ENCODE measurements at regions not wholly inside any gene's neighbourhood (a gene's known extent, or its start where the extent isn't known, plus 50 kb on each side); places are given as distances from the start of the nearest gene placed in this dataset.

- Histone ChIP-seq H3K27me3 (ENCODE audit: insufficient read depth, low read depth, low read length) (no peaks in the 10 kb centered on the region), H3K9me3 (ENCODE audit: low read length) (no peaks in the 10 kb centered on the region), H3K4me2 (ENCODE audit: low read length) (no peak overlapping the region), H3K4me3 (ENCODE audit: low read length) (no peak overlapping the region), H4K20me1 (ENCODE audit: insufficient read depth) (no peaks in the 10 kb centered on the region), H2AFZ (ENCODE audit: low read depth, low read length) (no peak overlapping the region), H3K27ac (ENCODE audit: low read length) (no peak overlapping the region), H3F3A (ENCODE audit: insufficient read depth, low read length, poor library complexity, severe bottlenecking) (no peaks in the 10 kb centered on the region), H3K9me2 (ENCODE audit: insufficient read depth, low read length) (no peaks in the 10 kb centered on the region), H3K9ac (ENCODE audit: low read length) (no peak overlapping the region), H3K79me2 (replicated peaks; ENCODE audit: insufficient read depth, low read length) (no peaks in the 10 kb centered on the region), H3K36me3 (ENCODE audit: insufficient read depth, low read length) (no peaks in the 10 kb centered on the region)
- TF ChIP-seq EZH2 (IDR thresholded peaks at IDR 0.05; ENCODE audit: borderline replicate concordance, insufficient read depth, low read length, poor library complexity, severe bottlenecking) (no peak), MXI1 (conservative IDR thresholded peaks at IDR 0.05; ENCODE audit: poor library complexity, severe bottlenecking) (no peak), TAF1 (IDR thresholded peaks at IDR 0.05; ENCODE audit: low read depth) (no peak), REST (IDR thresholded peaks at IDR 0.05; ENCODE audit: borderline replicate concordance) (no peak), CTCF (IDR thresholded peaks at IDR 0.05; ENCODE audit: poor library complexity, severe bottlenecking) (no peak), SMC3 (conservative IDR thresholded peaks at IDR 0.05; ENCODE audit: poor library complexity) (no peak), POLR2AphosphoS5 (IDR thresholded peaks at IDR 0.05) (no peak), EP300 (conservative IDR thresholded peaks at IDR 0.05; ENCODE audit: poor library complexity, severe bottlenecking) (no peak), RAD21 (conservative IDR thresholded peaks at IDR 0.05) (no peak)
Observed at GRCh38 chr4:11669156-11669555, 240.5 kb upstream of the HS3ST1 start.

- Histone ChIP-seq H2AFZ (ENCODE audit: low read depth, low read length) (no peak overlapping the region), H3K9me2 (ENCODE audit: insufficient read depth, low read length) (no peaks in the 10 kb centered on the region), H3F3A (ENCODE audit: insufficient read depth, low read length, poor library complexity, severe bottlenecking) (no peaks in the 10 kb centered on the region), H3K9ac (ENCODE audit: low read length) (no peak overlapping the region), H4K20me1 (ENCODE audit: insufficient read depth) (no peaks in the 10 kb centered on the region), H3K4me3 (ENCODE audit: low read length) (no peak overlapping the region), H3K36me3 (ENCODE audit: insufficient read depth, low read length) (no peaks in the 10 kb centered on the region), H3K79me2 (replicated peaks; ENCODE audit: insufficient read depth, low read length) (no peaks in the 10 kb centered on the region), H3K27me3 (ENCODE audit: insufficient read depth, low read depth, low read length) (no peaks in the 10 kb centered on the region), H3K27ac (ENCODE audit: low read length) (no peak overlapping the region), H3K4me2 (ENCODE audit: low read length) (no peak overlapping the region), H3K9me3 (ENCODE audit: low read length) (no peaks in the 10 kb centered on the region)
- TF ChIP-seq SMC3 (conservative IDR thresholded peaks at IDR 0.05; ENCODE audit: poor library complexity) = no peak
- TF ChIP-seq EP300 (conservative IDR thresholded peaks at IDR 0.05; ENCODE audit: poor library complexity, severe bottlenecking) = no peak
- TF ChIP-seq EZH2 (IDR thresholded peaks at IDR 0.05; ENCODE audit: borderline replicate concordance, insufficient read depth, low read length, poor library complexity, severe bottlenecking) = no peak
- no peak for TF ChIP-seq RAD21 (conservative IDR thresholded peaks at IDR 0.05)
Observed at GRCh38 chr4:11663114-11663513, 234.4 kb upstream of the HS3ST1 start.
